ENCODE measurements at regions not wholly inside any gene's neighbourhood (a gene's known extent, or its start where the extent isn't known, plus 50 kb on each side); places are given as distances from the start of the nearest gene placed in this dataset.

GRCh38 chr14:83196236-83196635, 1662.6 kb upstream of the SEL1L start:
- no peak for DNase-seq (ENCODE audit: low spot score)

- no peak for DNase-seq (ENCODE audit: low spot score)
These were observed 1663.6 kb upstream of the SEL1L start for GRCh38 chr14:83197271-83197670.

DNA sequence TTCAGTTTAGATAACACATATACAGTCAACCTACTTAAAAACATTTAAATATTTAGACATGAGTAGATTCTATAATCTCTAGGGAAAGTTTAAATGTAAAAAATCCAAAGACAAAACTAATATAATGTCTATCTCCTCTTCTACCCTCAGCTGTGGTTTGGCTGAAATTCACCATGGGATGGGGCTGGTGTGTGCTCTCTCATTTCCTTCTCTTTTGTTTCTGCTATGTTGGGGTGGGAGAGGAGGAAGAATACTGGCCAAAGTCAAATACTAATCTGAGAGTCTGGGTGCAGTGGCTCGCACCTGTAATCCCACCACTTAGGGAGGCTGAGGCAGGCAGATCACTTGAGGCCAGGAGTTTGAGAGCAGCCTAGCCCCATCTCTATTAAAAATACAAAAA, 1673.9 kb upstream of the SEL1L start:
- no peak for DNase-seq (ENCODE audit: low spot score)

DNA sequence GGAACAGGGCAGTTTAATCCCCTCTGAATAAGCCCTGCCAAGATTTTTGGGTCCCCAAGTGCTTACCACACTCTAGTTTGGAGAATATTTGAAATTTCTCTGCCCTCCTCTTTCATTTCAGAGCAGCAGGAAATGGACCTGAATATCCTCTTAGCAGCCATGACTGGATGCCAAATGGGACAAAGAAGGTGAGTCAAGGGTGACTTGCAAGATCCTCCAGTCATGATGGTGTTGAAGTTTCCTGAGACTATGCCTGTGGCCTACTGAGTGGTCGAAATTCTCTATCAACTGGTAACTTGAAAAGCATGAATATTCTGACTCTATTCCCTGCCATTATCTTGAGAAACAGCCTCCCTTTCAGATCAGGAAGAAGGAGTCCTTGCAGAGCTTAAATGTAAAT, 1674.7 kb upstream of the SEL1L start:
- no peak for DNase-seq (ENCODE audit: low spot score)

GRCh38 chr14:83217492-83217891, 1683.8 kb upstream of the SEL1L start:
- peak; percentile 16 for DNase-seq (ENCODE audit: low spot score)

- no peak for DNase-seq (ENCODE audit: low spot score)
These were observed 1714.4 kb upstream of the SEL1L start for GRCh38 chr14:83247924-83248639.

- DNase-seq (ENCODE audit: low spot score): no peak
These were observed 1717.7 kb upstream of the SEL1L start for GRCh38 chr14:83251402-83251801.

DNA sequence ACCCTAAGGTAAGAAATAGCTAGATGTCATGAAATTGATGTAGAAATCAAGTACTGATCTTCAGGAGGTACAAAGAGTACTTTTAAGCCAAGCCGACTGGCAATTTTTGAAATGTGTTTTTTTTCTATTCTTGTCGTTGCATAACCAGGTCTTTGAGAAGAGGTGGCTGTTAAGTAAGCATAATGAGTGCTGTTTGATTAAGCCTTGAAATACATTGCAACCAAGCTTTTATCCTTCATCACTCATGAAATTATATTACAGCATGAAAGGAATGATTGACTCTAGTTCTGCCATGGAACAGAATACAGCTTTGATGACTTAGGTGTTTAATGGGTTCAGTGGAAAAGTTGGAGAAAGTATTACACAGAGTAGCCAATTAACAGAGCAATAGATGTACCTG, 1720.2 kb upstream of the SEL1L start:
- no peak for DNase-seq (ENCODE audit: low spot score)

DNA sequence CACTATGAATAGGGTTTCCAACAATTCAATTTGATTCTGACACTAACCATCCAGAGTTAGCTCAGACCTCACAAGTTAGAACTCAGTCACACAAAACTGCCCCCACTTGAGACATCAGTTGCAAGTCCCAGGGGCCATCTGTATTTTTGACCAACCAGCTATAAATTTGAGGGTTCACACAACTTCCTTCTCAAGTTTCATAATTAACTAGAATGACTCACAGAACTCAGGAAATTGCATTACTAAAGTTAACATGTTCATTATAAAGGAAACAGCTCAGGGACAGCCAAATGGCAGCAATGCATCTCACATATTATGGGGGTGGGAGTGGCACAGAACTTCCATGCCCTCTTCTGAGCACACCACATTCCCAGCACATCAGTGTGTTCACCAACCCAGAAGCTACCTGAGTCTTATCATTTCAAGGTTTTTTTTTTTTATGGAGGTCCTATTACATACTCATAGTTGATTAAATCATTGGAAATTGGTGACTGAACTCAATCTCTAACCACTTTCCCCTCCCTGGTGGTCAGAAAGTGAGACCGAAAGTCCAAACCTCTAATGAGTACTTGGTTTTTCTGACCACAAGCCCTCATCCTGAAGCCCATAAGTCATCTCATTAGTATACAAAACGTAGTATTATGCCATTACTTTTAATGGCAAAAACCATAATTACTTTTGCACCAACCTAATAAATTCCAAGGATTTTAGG, 1721.5 kb upstream of the SEL1L start:
- DNase-seq (ENCODE audit: low spot score): no peak

- no peak for DNase-seq (ENCODE audit: low spot score)
These were observed 1722.1 kb upstream of the SEL1L start for GRCh38 chr14:83255727-83256090.

DNA sequence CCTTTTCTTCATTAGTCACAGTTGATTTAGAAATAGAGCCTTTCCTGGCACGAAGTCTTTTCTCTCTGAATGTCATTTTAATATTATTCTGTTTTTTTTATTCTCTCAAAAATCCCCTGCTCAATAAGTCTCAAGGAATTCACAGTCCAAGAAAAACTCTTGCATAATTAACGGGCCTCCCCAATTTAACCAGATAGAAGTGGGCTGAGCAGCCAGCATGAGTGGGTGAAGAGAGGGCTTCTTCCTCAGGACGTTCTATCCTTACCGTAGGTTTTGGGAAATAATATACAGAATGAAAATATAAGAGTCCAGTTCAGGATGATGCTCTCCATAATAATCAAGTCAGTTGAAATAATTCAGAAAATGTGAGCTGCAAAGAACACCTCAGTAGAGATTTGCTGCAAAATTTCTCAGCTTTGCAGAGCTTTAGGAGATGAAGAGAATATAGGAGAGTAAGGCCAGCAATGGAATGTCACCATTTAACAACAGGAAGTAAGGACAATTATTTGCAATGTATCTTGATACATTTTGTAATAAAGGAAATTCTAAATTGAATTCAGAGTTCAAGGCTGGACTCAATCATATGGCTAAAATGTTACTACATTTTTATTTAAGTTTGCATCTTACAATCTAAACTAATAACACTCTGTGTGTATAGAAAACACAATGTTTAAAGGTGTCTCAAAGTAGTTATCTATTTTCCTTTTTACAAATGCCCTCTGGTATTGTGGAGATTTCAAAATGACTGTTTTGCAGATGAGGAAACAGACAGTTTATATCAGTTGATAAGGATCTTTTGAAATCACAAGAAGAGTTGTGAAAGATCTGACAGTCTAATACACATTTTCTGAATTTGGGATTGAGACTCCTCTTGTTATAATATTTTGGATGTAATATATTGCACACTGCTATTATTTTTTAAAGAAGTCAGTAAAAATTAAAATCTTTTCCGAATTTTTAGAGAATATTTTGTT, 1724.1 kb upstream of the SEL1L start:
- DNase-seq (ENCODE audit: low spot score): no peak

- DNase-seq (ENCODE audit: low spot score): no peak
These were observed 1727.1 kb upstream of the SEL1L start for GRCh38 chr14:83260751-83261150.

DNA sequence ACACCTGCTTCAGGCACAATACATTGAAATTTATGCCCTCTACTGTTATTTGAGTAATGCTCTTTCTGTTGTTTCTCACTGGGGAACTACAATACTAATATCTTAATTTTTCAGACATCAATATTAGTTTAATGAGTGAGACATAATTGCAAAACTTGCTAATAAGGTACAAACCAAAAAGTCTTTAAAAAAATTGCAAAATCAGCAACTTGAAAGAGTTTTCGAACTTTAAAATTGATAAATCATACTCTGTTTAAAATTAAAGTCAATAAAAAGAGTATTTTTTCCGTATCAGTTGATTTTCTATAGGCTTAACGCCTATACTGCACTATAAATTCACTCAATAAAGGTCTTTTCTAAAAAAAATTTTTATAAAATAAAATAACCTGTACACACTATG, 1735.9 kb upstream of the SEL1L start:
- DNase-seq (ENCODE audit: low spot score): no peak

DNA sequence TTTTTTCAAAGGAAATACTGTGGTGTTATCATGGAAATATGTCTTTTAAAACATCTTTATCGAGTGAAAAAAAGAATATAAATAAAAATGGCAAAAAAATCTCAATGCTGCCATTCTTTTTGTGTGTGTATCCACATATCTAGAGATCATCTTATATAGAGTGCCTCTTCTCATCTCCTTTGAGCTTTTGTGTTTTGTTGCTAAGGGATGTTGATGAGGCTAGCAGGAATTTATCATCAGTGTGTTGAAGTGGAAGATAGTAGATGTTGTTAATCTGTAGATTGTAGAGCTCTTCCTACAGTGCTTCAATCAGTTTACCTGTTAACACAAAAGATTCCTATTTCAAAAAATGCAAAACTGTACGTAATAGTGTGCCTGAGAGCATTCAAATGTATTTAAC, 1738.0 kb upstream of the SEL1L start:
- DNase-seq (ENCODE audit: low spot score): no peak

- no peak for DNase-seq (ENCODE audit: low spot score)
These were observed 1747.1 kb upstream of the SEL1L start for GRCh38 chr14:83280719-83281118.

DNA sequence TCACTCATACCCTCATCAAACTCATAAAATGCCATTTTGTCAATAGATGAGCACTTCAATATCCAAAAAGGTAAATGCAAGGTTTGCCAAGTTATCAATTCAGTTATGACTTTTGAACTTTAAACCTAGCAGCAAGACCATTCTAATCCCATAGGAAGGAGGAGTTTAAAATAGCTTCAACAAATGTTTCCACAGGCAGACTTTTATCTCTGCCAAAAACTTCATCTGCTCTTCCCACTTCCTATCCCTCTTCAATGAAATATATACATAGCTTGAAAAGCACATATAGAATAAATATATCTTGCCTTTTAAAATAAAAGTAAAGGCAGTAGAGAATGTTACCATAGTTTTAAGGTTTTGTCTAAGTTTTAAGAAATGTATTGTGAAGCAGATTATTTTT, 1749.1 kb upstream of the SEL1L start:
- DNase-seq (ENCODE audit: low spot score): no peak

GRCh38 chr14:83287300-83287699, 1753.6 kb upstream of the SEL1L start:
- DNase-seq (ENCODE audit: low spot score): no peak

DNA sequence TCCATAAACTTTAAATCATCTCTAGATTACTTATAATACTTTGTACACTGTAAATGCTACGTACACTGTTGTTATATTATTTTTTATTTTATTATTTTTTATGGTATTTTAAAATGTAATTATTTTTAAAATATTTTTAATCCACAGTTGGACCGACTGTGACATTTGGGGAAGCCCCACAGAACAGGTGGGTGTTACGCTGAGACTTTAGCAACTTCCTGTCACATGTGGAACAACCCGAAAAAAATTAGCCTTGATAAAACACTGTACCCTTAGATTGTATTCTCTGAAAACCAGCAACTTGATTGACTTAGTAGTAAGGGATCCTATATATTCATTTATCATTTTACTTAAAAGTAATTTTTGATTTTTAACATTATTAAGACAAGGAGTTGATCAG, 1755.7 kb upstream of the SEL1L start:
- DNase-seq (ENCODE audit: low spot score): no peak

- no peak for DNase-seq (ENCODE audit: low spot score)
These were observed 1756.2 kb upstream of the SEL1L start for GRCh38 chr14:83289896-83290295.

GRCh38 chr14:83290447-83290846, 1756.8 kb upstream of the SEL1L start:
- no peak for DNase-seq (ENCODE audit: low spot score)

- no peak for DNase-seq (ENCODE audit: low spot score)
These were observed 1758.1 kb upstream of the SEL1L start for GRCh38 chr14:83291714-83292113.

- no peak for DNase-seq (ENCODE audit: low spot score)
These were observed 1761.3 kb upstream of the SEL1L start for GRCh38 chr14:83294941-83295340.

- no peak for DNase-seq (ENCODE audit: low spot score)
These were observed 1763.7 kb upstream of the SEL1L start for GRCh38 chr14:83297361-83297760.
